SH-SY5Y (cell line): ENCODE measurements at regions not wholly inside any gene's neighbourhood (a gene's known extent, or its start where the extent isn't known, plus 50 kb on each side); places are given as distances from the start of the nearest gene placed in this dataset.

ENCODE experiments used
- GATA2 ChIP-seq: IDR thresholded peaks from 2 replicates; pipeline ENCODE4 v1.6.1; 2011; ENCODE audit warnings: mild to moderate bottlenecking, low read depth, low read length
- GATA3 ChIP-seq: IDR thresholded peaks from 2 replicates; pipeline ENCODE4 v1.6.1; 2011; ENCODE audit warnings: low read depth, mild to moderate bottlenecking, low read length, moderate library complexity

- no peak for TF ChIP-seq GATA3
- TF ChIP-seq GATA2, result no peak
These were observed 615.1 kb upstream of the SALL3 start for GRCh38 chr18:78364388-78364960.
